Astrocyte (in vitro differentiated cells and primary cell): ENCODE measurements at regions not wholly inside any gene's neighbourhood (a gene's known extent, or its start where the extent isn't known, plus 50 kb on each side); places are given as distances from the start of the nearest gene placed in this dataset.

Source experiments
- CTCF ChIP-seq: IDR thresholded peaks from 2 replicates; pipeline ENCODE4 v1.5.1; 2011; ENCODE audit warnings: low read depth, mild to moderate bottlenecking, inconsistent platforms, low read length, moderate library complexity; ENCODE audit not compliant: insufficient read depth
- EZH2 ChIP-seq: IDR thresholded peaks from 2 replicates; pipeline ENCODE4 v1.6.1; 2012; ENCODE audit warnings: mild to moderate bottlenecking, low read length, inconsistent platforms; ENCODE audit not compliant: insufficient read depth

DNA sequence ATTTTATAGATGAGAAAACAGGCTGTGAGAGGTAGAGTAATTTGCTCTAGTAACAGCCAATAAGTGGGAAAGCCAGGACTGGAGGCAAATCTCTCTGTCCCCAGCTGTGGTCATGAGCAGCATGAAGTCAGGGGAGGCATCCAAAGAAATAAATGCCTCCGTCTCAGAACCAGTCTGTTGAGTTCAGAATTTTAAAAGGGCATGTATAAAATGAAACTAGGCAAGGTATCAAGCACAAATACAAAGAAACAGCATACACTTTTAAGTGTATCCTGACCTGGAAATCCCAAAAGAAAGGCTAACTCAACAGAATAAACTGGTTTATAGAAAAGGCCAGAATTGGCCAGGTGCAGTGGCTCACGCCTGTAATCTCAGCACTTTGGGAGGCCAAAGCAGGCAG is 120.0 kb upstream of the B3GALT2 start:
- TF ChIP-seq CTCF, result no peak
- TF ChIP-seq EZH2, result no peak
